ENCODE measurements at regions not wholly inside any gene's neighbourhood (a gene's known extent, or its start where the extent isn't known, plus 50 kb on each side); places are given as distances from the start of the nearest gene placed in this dataset.
A peak's percentile ranks its signal among the peaks of the same experiment; 100 is the strongest.

GRCh38 chr12:127268706-127269425, 998.1 kb upstream of the TMEM132C start:
- no peak for DNase-seq

GRCh38 chr12:127270193-127270592, 996.8 kb upstream of the TMEM132C start:
- DNase-seq = no peak

GRCh38 chr12:127271776-127272175, 995.2 kb upstream of the TMEM132C start:
- DNase-seq = no peak

- no peak for DNase-seq
These were observed 994.1 kb upstream of the TMEM132C start for GRCh38 chr12:127272864-127273263.

- DNase-seq = no peak
These were observed 993.3 kb upstream of the TMEM132C start for GRCh38 chr12:127273626-127274025.

- DNase-seq = no peak
These were observed 991.6 kb upstream of the TMEM132C start for GRCh38 chr12:127275416-127275815.

GRCh38 chr12:127277882-127278281, 989.1 kb upstream of the TMEM132C start:
- DNase-seq = no peak

- DNase-seq = no peak
These were observed 988.6 kb upstream of the TMEM132C start for GRCh38 chr12:127278351-127278750.

GRCh38 chr12:127280393-127281275, 986.3 kb upstream of the TMEM132C start:
- DNase-seq = peak; percentile 15

GRCh38 chr12:127282786-127283565, 984.0 kb upstream of the TMEM132C start:
- DNase-seq = no peak

GRCh38 chr12:127284021-127284420, 982.9 kb upstream of the TMEM132C start:
- no peak for DNase-seq

- DNase-seq = no peak
These were observed 982.0 kb upstream of the TMEM132C start for GRCh38 chr12:127284870-127285431.

GRCh38 chr12:127286281-127286680, 980.7 kb upstream of the TMEM132C start:
- DNase-seq = no peak

GRCh38 chr12:127287256-127287655, 979.7 kb upstream of the TMEM132C start:
- no peak for DNase-seq

- no peak for DNase-seq
These were observed 976.7 kb upstream of the TMEM132C start for GRCh38 chr12:127290251-127290650.

GRCh38 chr12:127292736-127293135, 974.2 kb upstream of the TMEM132C start:
- no peak for DNase-seq

- DNase-seq = peak; percentile 36
These were observed 973.3 kb upstream of the TMEM132C start for GRCh38 chr12:127293507-127294310.

- DNase-seq = no peak
These were observed 972.2 kb upstream of the TMEM132C start for GRCh38 chr12:127294651-127295210.

- DNase-seq = no peak
These were observed 971.3 kb upstream of the TMEM132C start for GRCh38 chr12:127295630-127296029.

- DNase-seq = no peak
These were observed 970.4 kb upstream of the TMEM132C start for GRCh38 chr12:127296591-127296990.

- DNase-seq = no peak
These were observed 969.6 kb upstream of the TMEM132C start for GRCh38 chr12:127297327-127297726.

- no peak for DNase-seq
These were observed 966.9 kb upstream of the TMEM132C start for GRCh38 chr12:127300075-127300474.

Data from NCI-H1092 treated with DMSO at 0.1 percent for 48 hours (cell line).